Hematopoietic multipotent progenitor cell treated with erythropoietin and hydrocortisone succinate and interleukin-3 and kit ligand, for 6 days (in vitro differentiated cells): ENCODE measurements at regions not wholly inside any gene's neighbourhood (a gene's known extent, or its start where the extent isn't known, plus 50 kb on each side); places are given as distances from the start of the nearest gene placed in this dataset.
"Not testable (repeated sequence)": the region's sequence is repeated elsewhere in the genome, so short reads cannot be mapped to it uniquely, and the experiment has no call there.

Experiments used
- DNase-seq: peaks from one replicate; pipeline ENCODE4 v3.0.0-alpha.2; 2015

DNA sequence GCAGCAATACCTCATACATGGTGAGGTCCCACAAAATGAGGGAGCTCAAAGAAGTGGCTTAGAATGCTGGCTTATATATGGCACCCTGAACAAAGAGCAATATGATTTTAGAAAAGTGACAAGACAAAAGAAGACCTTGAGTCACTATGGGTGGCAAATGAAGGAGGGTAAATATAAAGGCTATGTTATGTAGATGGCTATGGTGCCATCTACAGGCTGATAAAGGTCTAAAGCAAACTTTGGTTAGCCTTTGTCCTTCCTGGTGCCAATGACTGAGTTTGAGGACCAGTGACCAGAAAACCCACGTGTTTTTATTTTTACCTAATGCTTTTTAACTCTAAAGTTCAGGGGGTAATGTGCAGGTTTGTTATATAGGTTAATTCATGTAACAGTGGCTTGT lies 151.8 kb downstream of the CCNG2 start:
- DNase-seq = peak; percentile 79

DNA sequence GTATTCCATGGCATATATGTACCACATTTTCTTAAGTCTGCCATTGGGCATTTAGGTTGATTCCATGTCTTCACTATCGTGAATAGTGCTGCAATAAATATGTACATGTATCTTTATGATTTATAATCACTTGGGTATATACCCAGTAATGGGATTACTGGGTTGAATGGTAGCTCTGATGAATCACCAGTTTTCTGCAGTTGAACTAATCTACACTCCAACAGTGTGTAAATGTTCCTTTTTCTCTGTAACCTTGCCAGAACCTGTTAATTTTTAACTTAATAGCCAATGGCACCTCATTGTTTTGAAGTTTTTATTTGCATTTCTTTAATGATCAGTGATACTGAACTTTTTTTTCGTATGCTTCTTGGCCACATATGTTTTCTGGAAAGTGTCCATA lies 152.5 kb downstream of the CCNG2 start:
- no peak for DNase-seq

DNA sequence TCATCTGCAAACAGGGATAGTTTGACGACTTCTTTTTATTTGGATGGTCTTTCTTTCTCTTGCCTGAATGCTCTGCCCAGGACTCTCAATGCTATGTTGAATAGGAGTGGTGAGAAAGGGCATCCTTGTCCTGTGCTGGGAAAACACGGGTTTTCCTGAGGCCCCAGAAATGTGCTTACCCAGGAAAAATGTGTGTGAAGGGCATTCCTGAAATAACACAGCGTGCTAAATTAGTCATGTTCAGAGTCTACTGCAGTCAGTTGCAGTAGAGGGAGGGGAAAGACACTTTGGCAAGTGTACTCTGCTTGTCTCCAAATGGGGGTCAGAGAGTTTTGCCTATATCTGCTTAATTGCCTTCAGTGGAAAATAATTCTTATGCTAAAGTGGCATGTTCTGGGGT lies 153.9 kb downstream of the CCNG2 start:
- DNase-seq = no peak

DNA sequence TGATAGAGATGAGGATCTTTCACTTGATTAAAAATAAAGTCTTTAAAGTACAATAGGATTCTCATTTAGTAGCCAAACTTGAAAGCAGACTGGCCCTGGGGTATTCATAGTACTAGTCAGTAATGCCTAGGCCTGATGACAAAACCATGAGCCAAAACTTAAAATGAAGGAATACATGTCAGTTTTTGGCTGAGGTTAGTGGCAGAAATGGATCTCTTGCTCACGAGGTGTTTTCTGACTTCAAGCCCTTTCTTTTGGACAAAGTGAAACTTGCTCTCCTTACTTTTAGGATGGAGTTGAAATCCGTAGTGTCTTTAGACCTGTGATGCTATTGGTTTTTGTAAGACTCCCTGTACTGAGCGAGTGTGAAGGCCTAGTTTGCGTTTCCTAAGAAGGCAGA lies 157.7 kb downstream of the CCNG2 start:
- DNase-seq = no peak

DNA sequence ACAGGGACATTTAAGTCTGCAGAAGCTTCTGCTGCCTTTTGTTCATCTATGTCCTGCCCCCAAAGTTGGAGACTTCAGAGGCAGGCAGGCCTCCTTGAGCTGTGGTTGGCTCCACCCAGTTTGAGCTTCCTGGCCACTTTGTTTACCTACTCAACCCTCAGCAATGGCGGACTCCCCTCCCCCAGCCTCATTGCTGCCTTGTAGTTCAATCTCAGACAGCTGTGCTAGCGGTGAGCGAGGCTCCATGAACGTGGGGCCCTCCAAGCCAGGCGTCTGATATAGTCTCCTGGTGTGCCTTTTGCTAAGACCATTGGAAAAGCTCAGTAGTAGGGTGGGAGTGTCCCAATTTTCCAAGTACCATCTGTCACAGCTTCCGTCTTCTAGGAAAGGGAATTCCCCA lies 170.1 kb downstream of the CCNG2 start:
- DNase-seq = no peak

DNA sequence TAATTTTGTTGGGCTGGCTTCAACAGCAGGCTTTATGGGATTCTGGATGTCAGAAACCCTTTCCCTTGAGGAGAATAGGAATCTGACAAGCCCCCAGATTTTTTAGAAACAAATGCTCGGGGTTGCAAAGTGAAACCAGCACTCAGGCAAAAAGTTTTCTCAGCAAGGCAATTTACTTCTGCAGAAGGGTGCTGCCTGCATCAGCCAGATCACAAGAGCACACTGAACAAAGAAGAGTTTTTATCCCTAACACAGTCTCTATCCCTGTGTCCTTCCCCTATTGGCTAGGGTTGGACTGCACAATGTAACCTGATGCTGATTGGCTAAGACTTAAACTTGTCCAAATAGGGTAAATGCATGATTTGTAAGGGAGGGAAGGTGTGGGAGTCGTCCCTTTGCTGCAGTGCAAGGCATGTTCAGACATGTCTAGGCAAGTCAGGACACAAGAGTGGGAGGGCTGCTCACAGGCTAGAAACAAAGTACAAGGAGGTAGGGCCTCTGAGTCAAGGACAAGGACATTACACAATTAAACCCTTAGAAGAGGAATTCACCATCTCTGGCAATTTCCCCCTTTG lies 175.8 kb downstream of the CCNG2 start:
- DNase-seq = no peak

DNA sequence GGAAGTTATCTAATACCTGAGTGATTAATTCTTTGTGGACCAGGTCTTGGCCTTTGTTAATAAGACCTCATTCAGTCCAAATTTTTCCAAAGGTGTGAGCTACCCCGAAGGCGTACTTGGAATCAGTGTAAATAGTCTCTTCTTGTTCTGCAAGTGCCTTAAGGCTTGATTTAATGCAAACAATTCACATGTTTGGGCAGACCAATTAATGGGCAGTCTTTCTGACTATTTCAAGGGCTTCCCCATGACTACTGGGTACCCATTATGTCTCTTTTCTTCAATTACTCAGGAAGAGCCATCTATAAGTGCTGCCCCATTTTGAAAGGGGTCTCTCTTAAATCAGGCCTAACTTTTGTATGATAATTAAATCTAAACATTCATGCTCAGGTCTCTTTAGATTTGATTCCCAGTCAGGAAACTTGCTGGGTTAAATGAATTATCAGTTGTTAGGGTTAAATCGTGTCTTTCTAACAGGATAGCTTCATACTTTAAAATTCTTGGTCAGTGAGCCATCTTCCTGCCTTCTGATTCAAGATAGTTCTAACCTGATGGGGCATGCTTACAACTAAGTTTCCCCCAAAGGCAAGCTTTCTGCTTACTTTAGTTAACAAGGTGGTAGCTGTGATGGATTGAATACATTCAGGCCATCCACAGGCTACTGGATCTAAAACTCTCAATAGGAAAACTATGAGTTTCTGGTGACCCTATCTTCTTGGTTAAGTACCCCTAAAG lies 179.6 kb downstream of the CCNG2 start:
- DNase-seq = no peak

DNA sequence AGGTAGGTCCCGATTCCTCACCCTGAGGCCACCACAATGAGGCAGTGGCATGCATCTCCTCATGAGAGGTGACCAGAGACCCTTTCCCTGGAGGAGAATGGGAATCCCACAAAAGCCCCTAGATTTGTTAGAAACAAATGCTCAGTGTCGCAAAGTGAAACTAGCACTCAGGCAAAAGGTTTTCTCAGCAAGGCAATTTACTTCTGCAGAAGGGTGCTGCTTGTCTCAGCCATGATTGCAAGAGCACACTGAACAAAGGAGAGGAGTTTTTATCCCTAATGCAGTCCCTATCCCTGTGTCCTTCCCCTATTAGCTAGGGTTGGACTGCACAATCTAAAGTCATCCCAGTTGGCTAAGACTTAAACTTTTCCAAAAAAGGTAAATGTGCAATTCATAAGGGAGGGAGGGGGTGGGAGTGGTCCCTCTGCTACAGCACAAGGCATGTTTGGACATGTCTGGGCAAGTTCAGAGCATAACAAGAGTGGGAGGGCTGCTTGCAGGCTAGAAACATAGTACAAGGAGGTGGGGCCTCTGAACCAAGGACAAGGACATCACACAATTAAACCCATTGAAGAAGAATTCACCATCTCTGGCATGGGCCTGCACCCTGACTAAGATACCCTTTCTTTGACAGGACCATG lies 185.3 kb downstream of the CCNG2 start:
- DNase-seq = no peak

DNA sequence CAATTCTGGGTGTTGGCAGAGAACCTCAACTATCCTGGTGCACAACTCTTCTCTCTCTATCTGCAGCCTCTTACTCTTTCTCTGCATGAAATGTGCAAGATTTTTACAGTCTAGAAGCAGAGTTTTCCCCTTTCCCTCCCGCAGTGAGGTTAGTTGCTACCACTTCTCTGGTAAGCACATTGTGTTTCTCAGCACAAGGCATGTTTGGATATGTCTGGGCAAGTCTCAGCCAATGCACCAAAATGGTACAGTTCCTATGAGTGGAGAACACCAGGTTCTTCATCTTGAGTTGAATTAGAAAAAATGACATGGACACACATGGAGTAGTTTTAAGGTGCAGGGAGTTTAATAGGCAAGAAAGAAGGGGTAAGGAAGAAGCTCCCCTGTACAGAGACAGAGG lies 187.0 kb downstream of the CCNG2 start:
- DNase-seq = no peak

DNA sequence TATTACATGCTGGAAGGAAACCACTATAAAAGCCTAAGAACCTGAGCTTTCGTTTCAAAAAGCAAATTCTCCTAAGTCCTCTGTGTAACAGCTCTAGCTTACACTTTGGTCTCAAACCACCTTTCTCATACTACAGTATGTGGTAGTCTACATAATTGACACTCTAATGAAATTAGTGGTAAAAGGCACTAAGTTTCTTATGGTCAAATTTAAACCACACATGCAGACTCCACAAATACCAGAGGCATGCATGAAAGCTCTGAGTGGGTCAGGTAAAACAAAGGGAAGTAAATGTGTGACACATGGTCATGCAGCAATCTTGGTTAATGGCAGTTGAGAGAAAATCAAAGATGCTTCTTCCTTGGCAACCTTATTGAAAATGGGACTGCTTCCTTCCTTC lies 187.8 kb downstream of the CCNG2 start:
- no peak for DNase-seq

DNA sequence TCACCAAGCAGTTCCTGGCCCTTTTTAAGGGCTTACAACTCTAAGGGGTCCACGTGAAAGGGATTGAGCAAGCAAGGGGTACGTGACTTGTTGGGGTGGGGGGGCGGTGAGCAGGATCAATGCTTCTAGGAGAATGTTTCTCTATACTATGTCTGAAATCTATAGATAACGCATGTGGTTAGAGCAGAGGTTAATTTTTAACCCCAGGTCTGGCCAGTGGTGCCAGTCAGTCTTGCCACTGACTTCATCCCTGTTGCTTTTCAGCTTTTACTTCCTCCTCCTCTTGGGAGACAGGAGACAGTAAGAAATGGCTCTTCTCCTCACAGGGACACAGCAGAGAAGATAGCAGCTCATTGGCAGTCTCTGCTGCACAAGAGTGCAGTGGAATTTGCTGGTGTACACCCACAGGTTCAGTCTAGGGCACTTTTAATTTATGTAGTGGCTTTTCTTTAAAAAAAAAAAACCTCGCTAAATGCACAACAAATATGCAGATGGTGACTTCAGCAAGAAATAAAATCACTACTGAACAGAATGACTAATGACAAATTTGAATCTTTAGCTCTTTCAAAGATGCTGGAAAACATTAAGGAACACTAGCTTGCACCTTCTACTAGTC lies 190.5 kb downstream of the CCNG2 start:
- peak; percentile 62 for DNase-seq

DNA sequence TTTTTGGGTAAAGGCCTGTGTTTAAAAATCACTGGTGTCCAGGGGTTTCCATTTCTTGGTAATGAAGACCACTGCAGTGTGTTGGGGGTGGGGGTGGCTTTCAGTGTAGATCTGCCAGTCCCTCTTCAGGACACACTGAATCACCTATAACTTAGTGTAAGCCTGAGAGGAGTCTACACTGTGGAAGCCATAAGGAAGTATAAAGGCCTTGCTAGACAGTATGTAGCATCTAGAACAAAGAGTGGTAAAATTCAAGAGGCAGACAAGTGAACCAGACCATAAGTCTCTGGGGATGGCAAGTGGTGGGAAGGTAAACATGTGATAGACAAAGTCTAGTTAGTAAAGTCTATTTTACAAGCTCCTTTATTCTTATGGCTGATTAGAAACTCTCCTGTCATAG lies 191.8 kb downstream of the CCNG2 start:
- no peak for DNase-seq

DNA sequence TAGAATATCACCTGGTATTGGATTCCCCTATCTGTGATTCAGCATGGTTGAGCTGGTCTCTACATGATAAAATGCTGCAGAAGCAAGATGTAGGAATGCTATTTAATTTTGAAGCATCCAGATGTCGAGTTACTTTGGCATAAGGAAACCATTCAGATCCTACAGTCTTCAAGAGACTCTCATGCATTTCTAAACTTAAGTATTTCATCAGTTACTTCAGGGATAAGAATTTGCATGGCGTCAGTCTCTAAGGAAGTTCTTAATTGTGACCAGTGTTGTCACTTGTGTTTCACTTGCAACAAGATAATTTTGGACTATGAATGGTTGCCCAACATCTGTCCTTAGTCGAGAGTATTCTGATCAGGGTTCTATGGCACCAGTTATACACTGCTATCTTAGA lies 192.4 kb downstream of the CCNG2 start:
- no peak for DNase-seq

DNA sequence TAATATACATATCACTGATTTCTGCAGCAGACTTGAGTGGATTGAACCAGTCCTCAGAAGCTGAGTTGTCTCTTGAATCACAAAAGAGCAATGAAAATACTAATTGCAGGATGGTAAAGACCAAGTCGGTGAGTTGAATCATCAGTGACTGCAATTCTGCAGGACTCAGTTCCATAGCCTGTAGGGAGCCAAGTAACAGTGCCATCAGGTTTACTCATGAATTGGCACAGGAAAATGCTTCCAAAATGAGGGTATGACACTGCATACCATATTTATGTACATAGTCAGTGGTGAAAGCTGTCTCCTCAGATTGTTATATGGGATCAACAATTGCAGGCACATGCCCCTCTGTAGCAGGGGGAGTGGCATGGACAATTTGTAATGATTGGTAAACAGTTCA lies 192.8 kb downstream of the CCNG2 start:
- no peak for DNase-seq

DNA sequence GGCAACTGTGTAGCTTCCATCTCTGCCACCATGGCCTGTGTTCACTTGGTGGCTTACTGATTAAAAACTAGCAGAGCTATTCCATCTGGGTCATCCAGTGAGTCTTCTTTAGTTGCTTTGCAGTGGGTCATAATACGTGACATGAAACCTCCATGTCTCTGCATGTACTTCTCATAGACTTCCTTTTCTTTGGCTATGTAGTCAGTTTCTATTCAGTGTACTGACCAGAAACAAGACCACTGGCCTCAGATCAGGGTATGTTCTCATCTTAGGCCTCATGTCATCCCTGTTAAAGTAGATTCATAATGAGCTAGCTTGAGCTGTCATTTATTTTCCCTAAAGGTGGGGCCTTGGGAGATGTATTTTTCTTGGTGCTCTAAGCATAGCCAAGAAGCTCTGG lies 195.2 kb downstream of the CCNG2 start:
- no peak for DNase-seq

DNA sequence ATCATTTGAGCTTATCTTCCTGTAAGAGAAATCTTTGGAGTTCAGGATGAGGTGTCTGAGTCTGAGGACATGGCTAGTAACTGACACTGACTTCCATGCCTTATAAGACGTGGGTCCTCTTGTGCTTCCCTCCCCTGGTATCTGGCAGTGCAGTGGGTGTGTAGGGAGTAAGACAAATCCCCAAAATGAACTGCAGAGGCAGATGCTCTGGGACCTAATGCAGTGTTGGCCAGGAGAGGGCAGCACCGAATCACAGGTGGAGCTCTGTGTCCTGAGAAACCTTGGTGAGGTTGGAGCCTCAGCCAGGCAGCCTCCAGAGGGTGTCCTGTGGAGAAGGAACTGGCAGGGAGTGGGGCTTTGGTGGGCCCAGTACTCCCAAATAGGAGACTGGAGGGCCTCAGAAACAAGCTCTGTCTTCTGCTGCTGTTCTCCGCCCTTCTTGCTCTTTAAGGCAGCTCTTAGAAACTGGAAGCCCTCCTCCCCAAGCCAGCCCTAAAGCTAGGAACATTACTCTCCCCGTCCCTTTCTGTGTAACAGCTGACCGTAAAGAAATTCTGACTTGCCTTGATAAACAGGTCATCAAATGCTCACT lies 196.8 kb downstream of the CCNG2 start:
- DNase-seq = not testable (repeated sequence)

DNA sequence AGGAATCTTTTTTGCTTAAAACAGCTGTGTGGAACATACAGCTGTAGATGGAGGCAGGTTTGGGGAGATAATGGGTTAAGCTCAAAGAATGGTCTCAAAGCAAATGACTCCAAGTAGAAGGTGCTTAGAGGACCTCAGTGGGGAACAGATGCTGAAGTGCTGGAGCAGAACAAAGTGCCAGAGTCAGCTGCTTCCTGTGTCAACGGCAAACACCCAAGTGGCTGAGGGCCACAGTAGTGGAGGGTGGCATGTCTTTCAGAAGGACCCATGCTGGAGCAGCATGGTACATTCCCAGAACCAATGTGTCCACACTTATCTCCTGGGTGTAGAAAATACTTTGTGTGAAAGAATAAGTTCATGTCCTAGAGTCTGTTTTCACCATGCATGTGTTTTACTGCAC lies 197.5 kb downstream of the CCNG2 start:
- no peak for DNase-seq

DNA sequence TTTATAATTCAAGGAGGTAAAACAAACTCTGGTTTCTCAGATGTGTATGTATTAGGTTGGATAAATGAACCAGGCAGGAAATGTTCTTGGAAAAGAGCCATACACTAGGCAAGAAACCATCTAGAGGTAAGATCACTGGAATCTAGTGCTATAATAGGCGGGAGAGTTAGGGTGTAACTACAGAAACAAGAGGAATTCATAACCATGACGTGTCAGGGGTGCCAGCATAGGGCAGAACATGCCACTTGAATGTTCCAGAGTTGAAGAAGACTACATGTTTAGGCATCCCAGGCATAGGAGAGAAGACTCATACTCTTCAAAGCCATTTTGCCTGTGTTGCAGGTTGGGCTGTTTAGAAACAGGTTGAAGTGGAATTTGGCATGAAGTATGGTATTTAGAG lies 198.7 kb downstream of the CCNG2 start:
- no peak for DNase-seq

DNA sequence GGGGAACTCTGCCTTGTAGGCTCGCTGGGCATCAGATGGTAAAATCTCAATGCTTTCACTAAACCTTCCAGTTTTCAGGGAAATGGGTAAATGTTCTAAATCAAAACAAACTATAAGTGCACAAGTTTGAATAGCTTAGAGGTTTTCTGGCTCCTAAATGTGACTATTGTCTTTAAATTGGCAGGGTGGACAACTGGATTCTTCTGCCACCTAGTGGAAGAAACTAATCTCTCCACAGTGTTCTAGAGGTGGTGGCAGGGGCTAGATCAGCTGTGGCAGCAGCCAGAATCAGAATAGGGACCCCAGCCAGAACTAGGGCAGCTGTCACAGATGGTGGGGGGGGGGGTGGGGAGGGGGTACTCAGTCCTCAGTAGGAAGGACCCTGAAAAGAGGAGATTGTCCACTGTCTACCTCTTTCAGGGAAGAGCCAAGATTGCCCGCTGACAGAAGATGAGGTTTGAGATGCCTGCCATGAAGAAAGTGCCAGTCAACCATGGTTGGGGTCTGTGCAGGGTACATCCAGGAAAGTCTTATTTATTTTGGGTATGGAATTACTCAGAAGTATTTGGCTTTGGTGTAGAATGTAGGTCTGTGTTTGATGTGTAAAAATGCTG lies 201.4 kb downstream of the CCNG2 start:
- peak; percentile 71 for DNase-seq

DNA sequence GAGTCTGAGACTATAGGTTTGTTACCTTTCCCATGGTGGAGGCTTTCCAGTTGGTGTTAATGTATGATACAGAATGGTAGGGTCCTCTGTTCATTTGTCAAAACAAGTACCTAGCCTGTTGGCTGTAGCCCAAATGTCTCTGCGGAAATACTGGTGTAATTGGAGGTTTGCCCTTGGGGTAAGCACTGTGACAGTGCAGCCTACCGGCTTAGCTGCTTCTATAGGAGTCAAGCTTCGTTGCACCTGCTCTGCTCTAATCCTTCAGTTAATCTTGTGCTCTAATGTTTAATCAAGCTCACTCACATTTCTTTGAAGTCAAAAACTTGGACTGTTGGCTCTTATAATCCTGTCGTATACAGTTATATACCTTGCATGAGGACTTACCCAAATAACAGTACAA lies 203.4 kb downstream of the CCNG2 start:
- DNase-seq = no peak

DNA sequence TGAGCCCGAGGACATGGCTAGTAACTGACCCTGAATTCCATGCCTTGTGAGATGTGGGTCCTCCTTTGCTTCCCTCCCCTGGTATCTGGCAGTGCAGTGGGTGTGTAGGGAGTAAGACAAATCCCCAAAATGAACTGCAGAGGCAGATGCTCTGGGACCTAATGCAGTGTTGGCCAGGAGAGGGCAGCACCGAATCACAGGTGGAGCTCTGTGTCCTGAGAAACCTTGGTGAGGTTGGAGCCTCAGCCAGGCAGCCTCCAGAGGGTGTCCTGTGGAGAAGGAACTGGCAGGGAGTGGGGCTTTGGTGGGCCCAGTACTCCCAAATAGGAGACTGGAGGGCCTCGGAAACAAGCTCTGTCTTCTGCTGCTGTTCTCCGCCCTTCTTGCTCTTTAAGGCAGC lies 209.9 kb downstream of the CCNG2 start:
- DNase-seq = not testable (repeated sequence)

DNA sequence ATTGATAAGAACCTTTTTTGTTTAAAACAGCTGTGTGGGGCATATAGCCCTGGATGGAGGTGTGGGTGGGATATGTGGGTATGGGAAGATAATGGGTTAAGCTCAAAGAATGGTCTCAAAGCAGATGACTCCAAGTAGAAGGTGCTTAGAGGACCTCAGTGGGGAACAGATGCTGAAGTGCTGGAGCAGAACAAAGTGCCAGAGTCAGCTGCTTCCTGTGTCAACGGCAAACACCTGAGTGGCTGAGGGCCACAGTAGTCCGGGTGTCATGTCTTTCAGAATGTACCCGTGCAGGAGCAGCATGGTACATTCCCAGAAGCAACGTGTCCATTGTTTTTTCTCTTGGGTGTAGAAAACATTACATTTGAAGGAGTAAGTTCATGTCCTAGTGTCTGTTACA lies 210.6 kb downstream of the CCNG2 start:
- no peak for DNase-seq

DNA sequence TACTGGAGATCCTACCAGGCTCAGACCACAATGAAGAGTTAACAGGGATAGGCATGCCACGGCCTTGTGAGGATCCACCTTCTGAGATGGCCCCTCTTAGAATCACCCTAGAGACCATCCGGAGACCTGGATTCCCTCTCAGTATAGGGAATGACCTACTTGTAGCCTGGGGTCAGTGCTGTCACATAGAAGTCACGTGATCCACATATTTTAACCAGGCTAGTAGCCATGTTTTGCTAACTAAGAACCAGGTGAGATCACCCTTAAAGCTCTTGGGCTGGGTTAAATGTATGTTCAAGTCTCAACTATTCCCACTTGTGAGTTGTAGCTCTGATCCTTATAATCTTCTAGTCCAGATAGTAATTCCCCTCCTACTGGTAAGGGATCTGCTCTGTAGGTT lies 215.4 kb downstream of the CCNG2 start:
- no peak for DNase-seq
